HG02943 (cell line): ENCODE measurements at regions not wholly inside any gene's neighbourhood (a gene's known extent, or its start where the extent isn't known, plus 50 kb on each side); places are given as distances from the start of the nearest gene placed in this dataset.
"Not testable (repeated sequence)": the region's sequence is repeated elsewhere in the genome, so short reads cannot be mapped to it uniquely, and the experiment has no call there.

Experiments
- ATAC-seq: cut with Tn5 transposase; IDR thresholded peaks from one replicate; pipeline ENCODE4 v1.9.1; 2021; ENCODE audit warnings: mild to moderate bottlenecking, low read depth, moderate library complexity; ENCODE audit not compliant: unreplicated experiment

- no peak for ATAC-seq
These were observed 364.2 kb upstream of the CNTN3 start for GRCh38 chr3:74978684-74979083.

- not testable (repeated sequence) for ATAC-seq
These were observed 370.8 kb upstream of the CNTN3 start for GRCh38 chr3:74985028-74985904.

GRCh38 chr3:74988095-74988494, 373.6 kb upstream of the CNTN3 start:
- ATAC-seq = no peak

- ATAC-seq = no peak
These were observed 378.4 kb upstream of the CNTN3 start for GRCh38 chr3:74992898-74993297.

- no peak for ATAC-seq
These were observed 386.9 kb upstream of the CNTN3 start for GRCh38 chr3:75001330-75001729.

- ATAC-seq = no peak
These were observed 398.4 kb upstream of the CNTN3 start for GRCh38 chr3:75012791-75013331.

GRCh38 chr3:75014008-75014407, 399.5 kb upstream of the CNTN3 start:
- ATAC-seq = no peak

- no peak for ATAC-seq
These were observed 400.8 kb upstream of the CNTN3 start for GRCh38 chr3:75015280-75015679.

GRCh38 chr3:75035146-75035545, 420.7 kb upstream of the CNTN3 start:
- ATAC-seq = no peak

GRCh38 chr3:75042941-75043340, 428.5 kb upstream of the CNTN3 start:
- no peak for ATAC-seq

- no peak for ATAC-seq
These were observed 434.2 kb upstream of the CNTN3 start for GRCh38 chr3:75048650-75049049.

- no peak for ATAC-seq
These were observed 435.1 kb upstream of the CNTN3 start for GRCh38 chr3:75049533-75049932.

GRCh38 chr3:75059120-75059519, 444.7 kb upstream of the CNTN3 start:
- ATAC-seq = no peak

GRCh38 chr3:75061806-75062205, 447.3 kb upstream of the CNTN3 start:
- ATAC-seq = no peak

- no peak for ATAC-seq
These were observed 460.7 kb upstream of the CNTN3 start for GRCh38 chr3:75075158-75075557.

- ATAC-seq = no peak
These were observed 462.0 kb upstream of the CNTN3 start for GRCh38 chr3:75076481-75076880.

- no peak for ATAC-seq
These were observed 463.8 kb upstream of the CNTN3 start for GRCh38 chr3:75078290-75078689.

GRCh38 chr3:75082845-75083244, 468.4 kb upstream of the CNTN3 start:
- no peak for ATAC-seq

- ATAC-seq = no peak
These were observed 475.4 kb upstream of the CNTN3 start for GRCh38 chr3:75089841-75090240.

GRCh38 chr3:75101329-75102147, 487.1 kb upstream of the CNTN3 start:
- no peak for ATAC-seq

- ATAC-seq = no peak
These were observed 496.3 kb upstream of the CNTN3 start for GRCh38 chr3:75110741-75111140.
